PC-9 (cell line): ENCODE measurements at regions not wholly inside any gene's neighbourhood (a gene's known extent, or its start where the extent isn't known, plus 50 kb on each side); places are given as distances from the start of the nearest gene placed in this dataset.

ENCODE experiments used
- BruUV-seq: library from RNA; stranded (reverse); fragments of 400-500 nt; replicated peaks from 2 replicates; lab custom pipeline; 2021; lab: Mats Ljungman, UMichigan
- CTCF ChIA-PET: fragments of 300-600 bp; sonication (Branson Sonifier 250); formaldehyde crosslinking; loops from one replicate; lab custom pipeline; 2022; ENCODE audit warnings: antibody characterized with exemption; lab: Charles Lee
- POLR2A ChIA-PET: fragments of 300-600 bp; sonication (Branson Sonifier 250); formaldehyde crosslinking; loops from one replicate; lab custom pipeline; 2022; ENCODE audit warnings: antibody characterized with exemption; ENCODE audit not compliant: unreplicated experiment; lab: Charles Lee
- DNase-seq, 2 experiments: peaks; one replicate each; pipeline versions ENCODE4 v3.0.0 to v3.0.0-alpha.2; 2015 to 2022; ENCODE audit warnings: mixed read lengths in 1 of 2
- H2AFZ ChIP-seq: fragments of 200-600 bp; sonication (generic); 2 replicates; pipeline ENCODE4 v1.8.1; 2017; ENCODE audit warnings: antibody characterized with exemption
- H3F3A ChIP-seq: fragments of 200-600 bp; sonication (generic); 2 replicates; pipeline ENCODE4 v1.8.1; 2017; ENCODE audit warnings: antibody characterized with exemption, mild to moderate bottlenecking, low read depth; ENCODE audit not compliant: insufficient read depth
- H3K27ac ChIP-seq: fragments of 200-600 bp; sonication (generic); 2 replicates; pipeline ENCODE4 v1.6.1; 2016; ENCODE audit warnings: mixed run types
- H3K27me3 ChIP-seq: fragments of 200-600 bp; sonication (generic); 2 replicates; pipeline ENCODE4 v1.6.1; 2016; ENCODE audit warnings: low read depth, mixed run types; ENCODE audit not compliant: insufficient read depth
- H3K36me3 ChIP-seq: fragments of 200-600 bp; sonication (generic); 2 replicates; pipeline ENCODE4 v1.6.1; 2016; ENCODE audit warnings: low read depth, mixed run types
- H3K4me1 ChIP-seq: fragments of 200-600 bp; sonication (generic); replicated peaks from 2 replicates; pipeline ENCODE4 v1.6.1; 2016; ENCODE audit warnings: mixed run types; ENCODE audit not compliant: insufficient read depth
- H3K4me2 ChIP-seq: fragments of 200-600 bp; sonication (generic); 2 replicates; pipeline ENCODE4 v1.6.1; 2017; ENCODE audit warnings: mixed run types
- H3K4me3 ChIP-seq: fragments of 200-600 bp; sonication (generic); 2 replicates; pipeline ENCODE4 v1.6.1; 2016; ENCODE audit warnings: mixed run types
- H3K79me2 ChIP-seq: fragments of 200-600 bp; sonication (generic); 2 replicates; pipeline ENCODE4 v1.6.1; 2017; ENCODE audit warnings: low read depth, mixed run types
- H3K9me2 ChIP-seq: fragments of 200-600 bp; sonication (generic); 2 replicates; pipeline ENCODE4 v1.8.1; 2017; ENCODE audit warnings: mild to moderate bottlenecking; ENCODE audit not compliant: insufficient read depth
- H3K9me3 ChIP-seq: fragments of 200-600 bp; sonication (generic); 2 replicates; pipeline ENCODE4 v1.8.1; 2016; ENCODE audit warnings: low read depth; ENCODE audit not compliant: insufficient read depth
- H4K20me1 ChIP-seq: fragments of 200-600 bp; sonication (generic); 2 replicates; pipeline ENCODE4 v1.8.1; 2017; ENCODE audit not compliant: insufficient read depth
- EZH2 ChIP-seq: fragments of 200-600 bp; sonication (generic); IDR thresholded peaks from 2 replicates; pipeline ENCODE4 v1.8.0; 2017; ENCODE audit warnings: antibody characterized with exemption, low read depth
- intact Hi-C: fragments of 100-400 bp; cut with micrococcal nuclease; formaldehyde crosslinking; loops from one replicate; pipeline ENCODE4 v1.10.0; 2022; ENCODE audit not compliant: unreplicated experiment
- TF ChIP-seq, protein P1 (sequence below): fragments of 200-600 bp; sonication (generic); conservative IDR thresholded peaks from 2 replicates; pipeline ENCODE4 v1.6.1; 2017; ENCODE audit warnings: mixed run types, antibody characterized with exemption, mild to moderate bottlenecking, moderate library complexity

DNA sequence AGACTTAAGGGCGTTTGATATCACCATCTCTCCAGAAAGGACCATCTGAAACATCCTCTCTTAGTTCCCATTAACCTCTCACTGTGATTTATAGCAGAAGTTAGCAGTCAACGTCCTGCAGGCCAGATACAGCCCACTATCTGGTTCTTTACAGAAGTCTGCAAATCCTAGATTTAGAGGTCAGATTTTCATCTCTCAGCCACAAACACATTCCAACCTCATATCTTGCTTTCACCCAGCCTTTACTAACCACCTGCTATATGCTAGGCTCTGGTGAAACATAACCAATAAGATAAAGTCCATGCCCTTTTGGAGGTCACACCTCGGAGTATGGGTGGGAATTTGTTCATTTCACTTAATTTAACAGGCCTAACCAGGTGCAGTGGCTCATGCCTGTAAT is 76.8 kb upstream of the CACNA1A start:
- H4K20me1 ChIP-seq = no peaks in the 10 kb centered on the region
- no peaks in the 10 kb centered on the region for H3K79me2 ChIP-seq
- TF ChIP-seq, protein P1, sequence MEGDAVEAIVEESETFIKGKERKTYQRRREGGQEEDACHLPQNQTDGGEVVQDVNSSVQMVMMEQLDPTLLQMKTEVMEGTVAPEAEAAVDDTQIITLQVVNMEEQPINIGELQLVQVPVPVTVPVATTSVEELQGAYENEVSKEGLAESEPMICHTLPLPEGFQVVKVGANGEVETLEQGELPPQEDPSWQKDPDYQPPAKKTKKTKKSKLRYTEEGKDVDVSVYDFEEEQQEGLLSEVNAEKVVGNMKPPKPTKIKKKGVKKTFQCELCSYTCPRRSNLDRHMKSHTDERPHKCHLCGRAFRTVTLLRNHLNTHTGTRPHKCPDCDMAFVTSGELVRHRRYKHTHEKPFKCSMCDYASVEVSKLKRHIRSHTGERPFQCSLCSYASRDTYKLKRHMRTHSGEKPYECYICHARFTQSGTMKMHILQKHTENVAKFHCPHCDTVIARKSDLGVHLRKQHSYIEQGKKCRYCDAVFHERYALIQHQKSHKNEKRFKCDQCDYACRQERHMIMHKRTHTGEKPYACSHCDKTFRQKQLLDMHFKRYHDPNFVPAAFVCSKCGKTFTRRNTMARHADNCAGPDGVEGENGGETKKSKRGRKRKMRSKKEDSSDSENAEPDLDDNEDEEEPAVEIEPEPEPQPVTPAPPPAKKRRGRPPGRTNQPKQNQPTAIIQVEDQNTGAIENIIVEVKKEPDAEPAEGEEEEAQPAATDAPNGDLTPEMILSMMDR = no peak
- TF ChIP-seq EZH2 = no peak
- no peaks in the 10 kb centered on the region for H3F3A ChIP-seq
- no peaks in the 10 kb centered on the region for H3K9me2 ChIP-seq
- no peak overlapping the region for H3K4me2 ChIP-seq
- BruUV-seq = no TSS peak
- H3K4me3 ChIP-seq = no peak overlapping the region
- H3K4me1 ChIP-seq = no peaks in the 10 kb centered on the region
- no peaks in the 10 kb centered on the region for H3K36me3 ChIP-seq
- ChIA-PET CTCF (no interaction called here), POLR2A (no interaction called here)
- no peak for DNase-seq
- H2AFZ ChIP-seq = no peak overlapping the region
- H3K27me3 ChIP-seq = peaks cover 24% of the 10 kb centered on the region
- no peak overlapping the region for H3K27ac ChIP-seq
- no peaks in the 10 kb centered on the region for H3K9me3 ChIP-seq
- intact Hi-C loops = no loop called here

DNA sequence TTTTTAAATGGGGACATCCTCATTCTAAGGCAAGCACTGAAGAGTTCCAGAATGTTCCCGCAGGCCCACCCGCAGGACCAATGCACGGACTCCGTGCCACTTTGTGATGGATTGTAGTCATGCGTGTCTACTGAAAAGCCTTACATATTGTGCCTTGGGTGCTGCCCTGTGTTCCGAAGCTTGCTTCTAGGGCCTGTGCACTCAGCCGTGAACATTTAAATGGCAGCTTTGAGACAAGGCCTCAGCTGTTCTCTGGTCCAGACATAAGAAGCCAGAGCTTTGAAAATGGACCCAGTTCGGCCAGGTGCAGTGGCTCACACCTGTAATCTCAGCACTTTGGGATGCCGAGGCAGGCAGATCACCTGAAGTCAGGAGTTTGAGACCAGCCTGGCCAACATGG is 75.3 kb upstream of the CACNA1A start:
- no TSS peak for BruUV-seq
- TF ChIP-seq EZH2 = no peak
- TF ChIP-seq, protein P1 = no peak
- no peaks in the 10 kb centered on the region for H3K79me2 ChIP-seq
- H3F3A ChIP-seq = no peaks in the 10 kb centered on the region
- H3K27ac ChIP-seq = no peak overlapping the region
- no peaks in the 10 kb centered on the region for H3K9me3 ChIP-seq
- H3K4me3 ChIP-seq = no peak overlapping the region
- no peaks in the 10 kb centered on the region for H4K20me1 ChIP-seq
- DNase-seq = no peak
- H3K36me3 ChIP-seq = no peaks in the 10 kb centered on the region
- H3K9me2 ChIP-seq = no peaks in the 10 kb centered on the region
- no peak overlapping the region for H3K4me2 ChIP-seq
- H2AFZ ChIP-seq = no peak overlapping the region
- ChIA-PET POLR2A (no interaction called here), CTCF (no interaction called here)
- peaks cover 18% of the 10 kb centered on the region for H3K27me3 ChIP-seq
- intact Hi-C loops = no loop called here
- no peaks in the 10 kb centered on the region for H3K4me1 ChIP-seq

DNA sequence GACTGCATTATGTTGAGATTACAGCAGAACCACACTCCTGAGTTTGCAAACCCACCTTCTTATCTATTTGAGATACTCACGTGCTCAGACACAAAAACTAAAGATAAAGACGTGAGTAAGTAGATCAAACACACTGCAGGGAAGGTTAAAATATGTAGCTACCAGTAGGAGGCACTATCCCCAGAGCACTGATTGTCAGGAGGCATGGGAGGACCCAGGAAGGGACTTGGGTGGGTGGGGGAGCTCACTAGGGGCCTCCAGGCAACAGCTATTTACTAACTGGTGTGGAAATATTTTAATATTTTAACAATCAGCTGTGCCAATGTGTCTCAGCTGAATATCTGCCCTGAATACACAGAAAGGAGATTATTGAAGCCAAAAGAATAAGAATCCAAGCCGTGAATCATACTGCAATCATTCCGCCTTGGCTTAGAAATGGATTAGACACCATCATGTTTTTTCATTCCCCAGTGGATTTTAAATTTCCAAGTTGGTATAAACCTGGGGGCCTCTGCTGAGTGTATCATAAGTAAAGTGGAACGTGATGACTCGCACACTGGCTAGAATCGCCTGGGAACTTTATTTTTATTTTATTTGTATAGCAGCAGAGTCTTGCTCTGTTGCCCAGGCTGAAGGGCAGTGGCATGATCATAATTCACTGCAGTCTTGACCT is 73.2 kb upstream of the CACNA1A start:
- Histone ChIP-seq H3K4me3 (no peak overlapping the region), H3K27ac (no peak overlapping the region), H3K9me3 (no peaks in the 10 kb centered on the region), H3K36me3 (no peaks in the 10 kb centered on the region), H3K4me1 (no peaks in the 10 kb centered on the region), H3K27me3 (peaks cover 12% of the 10 kb centered on the region), H2AFZ (no peak overlapping the region), H4K20me1 (no peaks in the 10 kb centered on the region), H3K4me2 (no peak overlapping the region), H3F3A (no peaks in the 10 kb centered on the region), H3K79me2 (no peaks in the 10 kb centered on the region), H3K9me2 (no peaks in the 10 kb centered on the region; the same call in 1 of the 2 replicates)
- ChIA-PET POLR2A (no interaction called here), CTCF (interaction anchor here (0.5 kb wide), 1 partner anchor 380 kb away, joined by 4 read pairs; no protein-coding TSS in a partner anchor)
- DNase-seq = no peak
- intact Hi-C loops = loop anchor here (5.0 kb wide), 1 partner anchor 212 kb away; no protein-coding TSS in a partner anchor
- BruUV-seq = no TSS peak
- TF ChIP-seq, protein P1 = no peak
- no peak for TF ChIP-seq EZH2
